SK-N-MC (cell line): ENCODE measurements at regions not wholly inside any gene's neighbourhood (a gene's known extent, or its start where the extent isn't known, plus 50 kb on each side); places are given as distances from the start of the nearest gene placed in this dataset.

ENCODE experiments used
- DNase-seq: peaks from one replicate; pipeline ENCODE4 v3.0.0-alpha.2; 2011; ENCODE audit warnings: low read depth, low spot score
- H3K27ac ChIP-seq: fragments of 200-600 bp; sonication (generic); 2 replicates; pipeline ENCODE4 v1.5.1; 2016; ENCODE audit warnings: mixed run types
- H3K36me3 ChIP-seq: fragments of 200-600 bp; sonication (generic); 2 replicates; pipeline ENCODE4 v1.6.1; 2017; ENCODE audit warnings: antibody characterized with exemption, low read length, mixed read lengths; ENCODE audit not compliant: insufficient read depth
- H3K4me3 ChIP-seq: fragments of 200-600 bp; sonication (generic); 2 replicates; pipeline ENCODE4 v1.5.1; 2016
- H3K9ac ChIP-seq: fragments of 200-600 bp; sonication (generic); 2 replicates; pipeline ENCODE4 v1.8.0; 2017; ENCODE audit warnings: mixed run types, mixed read lengths; ENCODE audit not compliant: insufficient read length
- H3K9me3 ChIP-seq: fragments of 200-600 bp; sonication (generic); 2 replicates; pipeline ENCODE4 v1.6.1; 2017; ENCODE audit warnings: low read depth, mild to moderate bottlenecking, antibody characterized with exemption, low read length, moderate library complexity, mixed read lengths
- EZH2 ChIP-seq: fragments of 200-600 bp; sonication (generic); IDR thresholded peaks from one replicate; pipeline ENCODE4 v1.6.1; 2017; ENCODE audit warnings: antibody characterized with exemption
- FOXP2 ChIP-seq: optimal IDR thresholded peaks from 2 replicates; pipeline ENCODE3; 2011; ENCODE audit warnings: mild to moderate bottlenecking, moderate library complexity; ENCODE audit not compliant: insufficient read depth; ENCODE audit errors: extremely low read length, control extremely low read depth
- POLR2AphosphoS5 ChIP-seq: IDR thresholded peaks from 2 replicates; pipeline ENCODE4 v1.6.1; 2012; ENCODE audit warnings: mild to moderate bottlenecking, low read depth, low read length, borderline replicate concordance

DNA sequence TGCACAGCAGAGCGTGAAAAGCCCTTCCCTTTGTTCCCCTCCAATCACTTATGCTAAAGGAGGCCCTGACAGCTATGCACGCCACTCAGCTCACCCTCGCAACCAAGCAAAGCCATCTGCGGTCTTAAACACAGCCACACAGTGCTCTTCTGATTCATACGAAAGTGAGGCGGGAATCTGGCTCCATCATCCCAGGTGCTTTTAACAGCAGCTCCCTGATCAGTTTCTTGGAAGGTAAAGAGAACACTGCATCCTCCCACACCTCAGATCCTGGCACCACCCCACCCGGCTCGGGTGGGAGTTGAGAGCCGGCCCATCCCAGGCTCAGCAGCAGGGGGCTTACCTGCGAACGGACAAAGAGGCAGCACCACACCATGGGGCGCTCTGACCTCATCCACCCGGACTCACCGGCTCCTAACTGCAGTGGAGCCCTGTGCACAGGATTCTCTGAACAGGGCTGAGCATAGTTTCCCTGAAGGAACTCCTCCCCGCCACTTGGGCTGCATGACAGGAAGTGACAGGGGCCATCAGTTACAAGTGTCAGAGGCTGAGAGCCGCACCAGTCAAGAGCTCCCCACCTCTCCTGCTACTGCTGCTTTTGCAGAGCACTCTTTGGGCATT, 114.3 kb upstream of the ARHGEF3 start:
- no peak overlapping the region for H3K9ac ChIP-seq
- no peak overlapping the region for H3K4me3 ChIP-seq
- no peak for TF ChIP-seq FOXP2
- TF ChIP-seq EZH2: no peak
- no peak for TF ChIP-seq POLR2AphosphoS5
- H3K36me3 ChIP-seq: no peaks in the 10 kb centered on the region
- H3K9me3 ChIP-seq: no peaks in the 10 kb centered on the region
- no peak overlapping the region for H3K27ac ChIP-seq
- no peak for DNase-seq

GRCh38 chr3:56914646-56915045, 112.9 kb upstream of the ARHGEF3 start:
- no peak overlapping the region for H3K4me3 ChIP-seq
- H3K36me3 ChIP-seq: no peaks in the 10 kb centered on the region
- no peaks in the 10 kb centered on the region for H3K9me3 ChIP-seq
- TF ChIP-seq POLR2AphosphoS5: no peak
- no peak for TF ChIP-seq EZH2
- no peak for TF ChIP-seq FOXP2
- no peak overlapping the region for H3K9ac ChIP-seq
- no peak for DNase-seq
- H3K27ac ChIP-seq: no peak overlapping the region

- H3K9me3 ChIP-seq: no peaks in the 10 kb centered on the region
- TF ChIP-seq EZH2: no peak
- no peak for TF ChIP-seq FOXP2
- TF ChIP-seq POLR2AphosphoS5: no peak
These were observed 109.6 kb upstream of the ARHGEF3 start for GRCh38 chr3:56911363-56911762.

GRCh38 chr3:56909349-56909748, 107.6 kb upstream of the ARHGEF3 start:
- no peaks in the 10 kb centered on the region for H3K9me3 ChIP-seq
- no peak overlapping the region for H3K27ac ChIP-seq
- H3K4me3 ChIP-seq: no peak overlapping the region
- no peak for TF ChIP-seq EZH2
- TF ChIP-seq FOXP2: no peak
- TF ChIP-seq POLR2AphosphoS5: no peak
- H3K36me3 ChIP-seq: no peaks in the 10 kb centered on the region
- DNase-seq: no peak
- H3K9ac ChIP-seq: no peak overlapping the region

More at GRCh38 chr3:56911363-56911762, 109.6 kb upstream of the ARHGEF3 start:
- Histone ChIP-seq H3K4me3 (no peak overlapping the region), H3K36me3 (no peaks in the 10 kb centered on the region), H3K27ac (no peak overlapping the region), H3K9ac (no peak overlapping the region)
- DNase-seq: no peak

DNA sequence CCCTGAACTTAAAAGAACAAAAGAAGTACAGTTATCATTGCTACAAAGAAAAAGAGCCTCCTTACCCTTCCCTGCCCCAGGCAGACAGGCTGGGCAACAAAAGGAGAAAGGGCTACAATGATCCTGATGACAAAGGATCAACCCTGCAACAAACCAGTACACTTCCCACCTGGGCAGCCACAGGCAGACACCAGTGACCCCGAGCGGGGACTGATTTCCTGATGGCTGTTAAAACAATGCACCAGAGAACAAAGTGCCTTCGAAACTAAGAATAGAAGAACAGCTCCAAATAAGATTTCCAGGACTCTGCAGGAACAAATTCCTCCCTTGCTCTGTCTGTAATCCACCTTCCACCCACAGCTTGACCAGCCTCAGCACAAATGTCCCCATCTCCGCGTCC, 106.3 kb upstream of the ARHGEF3 start:
- no peaks in the 10 kb centered on the region for H3K36me3 ChIP-seq
- TF ChIP-seq FOXP2: no peak
- TF ChIP-seq POLR2AphosphoS5: no peak
- no peak for TF ChIP-seq EZH2
- DNase-seq: no peak
- H3K4me3 ChIP-seq: no peak overlapping the region
- H3K9me3 ChIP-seq: no peaks in the 10 kb centered on the region
- no peak overlapping the region for H3K9ac ChIP-seq
- no peak overlapping the region for H3K27ac ChIP-seq

GRCh38 chr3:56904552-56905215, 102.9 kb upstream of the ARHGEF3 start:
- Histone ChIP-seq H3K36me3 (no peaks in the 10 kb centered on the region), H3K4me3 (no peak overlapping the region), H3K9ac (no peak overlapping the region), H3K9me3 (no peaks in the 10 kb centered on the region), H3K27ac (no peak overlapping the region)
- TF ChIP-seq POLR2AphosphoS5: no peak
- TF ChIP-seq FOXP2: no peak
- no peak for TF ChIP-seq EZH2
- no peak for DNase-seq

GRCh38 chr3:56903231-56903782, 101.6 kb upstream of the ARHGEF3 start:
- Histone ChIP-seq H3K9ac (no peak overlapping the region), H3K4me3 (no peak overlapping the region), H3K27ac (no peak overlapping the region), H3K36me3 (no peaks in the 10 kb centered on the region), H3K9me3 (no peaks in the 10 kb centered on the region)
- no peak for DNase-seq
- TF ChIP-seq EZH2 (no peak), POLR2AphosphoS5 (no peak), FOXP2 (no peak)

DNA sequence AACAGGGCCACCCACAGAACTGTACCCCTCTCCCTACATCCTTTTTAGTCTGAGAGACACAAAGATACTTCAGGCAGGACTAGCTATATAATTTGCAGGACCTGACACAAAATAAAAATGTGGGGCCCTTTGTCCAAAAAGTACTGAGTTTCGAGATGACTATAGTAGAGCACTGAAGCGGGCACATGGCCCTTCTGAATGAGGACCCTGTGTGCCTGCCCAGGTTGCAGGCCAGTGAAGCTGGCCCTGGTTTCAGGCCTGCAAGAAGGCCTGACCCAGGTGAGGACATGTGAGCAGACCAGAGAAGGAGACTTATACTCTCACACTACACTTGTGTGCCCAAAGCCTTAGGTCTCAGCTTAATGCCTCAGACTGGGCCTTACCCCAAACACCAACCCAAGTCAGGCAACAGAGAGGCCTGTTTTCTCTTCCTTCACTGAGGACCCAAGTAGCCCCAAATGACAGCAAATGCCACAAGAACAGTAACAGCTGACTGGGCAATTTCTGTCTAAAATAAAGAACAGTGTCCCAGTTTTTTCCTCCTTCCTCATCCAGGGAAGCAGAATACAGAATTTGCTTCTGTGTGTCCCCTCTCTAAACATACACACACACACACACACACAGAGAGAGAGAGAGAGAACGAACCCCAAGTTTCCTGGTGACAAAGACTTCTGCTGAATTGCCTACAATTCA, 100.9 kb upstream of the ARHGEF3 start:
- H3K4me3 ChIP-seq: no peak overlapping the region
- DNase-seq: no peak
- no peaks in the 10 kb centered on the region for H3K9me3 ChIP-seq
- H3K9ac ChIP-seq: no peak overlapping the region
- no peak overlapping the region for H3K27ac ChIP-seq
- no peaks in the 10 kb centered on the region for H3K36me3 ChIP-seq
- no peak for TF ChIP-seq POLR2AphosphoS5
- TF ChIP-seq FOXP2: no peak
- TF ChIP-seq EZH2: no peak
